ENCODE measurements at regions not wholly inside any gene's neighbourhood (a gene's known extent, or its start where the extent isn't known, plus 50 kb on each side); places are given as distances from the start of the nearest gene placed in this dataset.
"Not testable (repeated sequence)": the region's sequence is repeated elsewhere in the genome, so short reads cannot be mapped to it uniquely, and the experiment has no call there.

DNA sequence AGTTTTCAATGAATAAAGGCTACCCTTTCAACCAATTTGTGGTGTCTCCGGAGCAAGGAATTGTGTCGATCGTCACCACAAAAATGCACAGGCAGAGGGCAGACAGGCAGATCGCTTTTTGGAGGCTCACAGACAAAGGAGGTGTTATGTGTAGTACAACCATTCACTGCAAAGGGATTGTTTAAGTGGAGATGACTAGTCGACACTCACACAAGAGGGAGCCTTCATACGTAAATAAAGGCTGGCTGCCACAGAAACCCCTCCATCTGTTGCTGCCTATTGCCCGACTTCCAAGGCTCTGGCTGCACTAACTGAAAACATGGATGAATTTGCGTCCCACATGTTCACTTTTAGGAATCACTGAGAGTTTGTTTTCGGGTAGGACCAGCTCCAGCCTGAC lies 281.1 kb downstream of the NKX6-1 start:
- FAIRE-seq = no peak

DNA sequence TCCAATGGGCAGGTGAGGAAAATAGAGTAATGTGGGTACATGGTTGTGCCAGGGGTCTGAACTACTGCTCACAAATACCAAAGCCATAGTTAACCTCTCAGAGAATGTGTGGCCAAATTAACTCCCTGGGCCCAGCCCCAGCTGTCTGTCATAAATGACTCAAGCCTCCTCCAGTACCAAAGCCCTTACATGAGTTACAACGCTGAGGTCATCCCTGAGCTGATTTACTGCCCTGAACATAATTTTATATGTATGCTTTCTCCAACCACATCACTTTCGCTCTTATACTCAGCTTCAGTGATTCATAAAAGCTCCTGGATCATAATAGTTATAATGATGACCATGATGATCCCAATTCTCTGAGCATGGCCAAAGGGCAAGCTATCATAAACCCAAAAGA lies 283.9 kb downstream of the NKX6-1 start:
- FAIRE-seq = no peak

GRCh38 chr4:84206226-84206625 lies 292.9 kb downstream of the NKX6-1 start:
- FAIRE-seq = not testable (repeated sequence)

DNA sequence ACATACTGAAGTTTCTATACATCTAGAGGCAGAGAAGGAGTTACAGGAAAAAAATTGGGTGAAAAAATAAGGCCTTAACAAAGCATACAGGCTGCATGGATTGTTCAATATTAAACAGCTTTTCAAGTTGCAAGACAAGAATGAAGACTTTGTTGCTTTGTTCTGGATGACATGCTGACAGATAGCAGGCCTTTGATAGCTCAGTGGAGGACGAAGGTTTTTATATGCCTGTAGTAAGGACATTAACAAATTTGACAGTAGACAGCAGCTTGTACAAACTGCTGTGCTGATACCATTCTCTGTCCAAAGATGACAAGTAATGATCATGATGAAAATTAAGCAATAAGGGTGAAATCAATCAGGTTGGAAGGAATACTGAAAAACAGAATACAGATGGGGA lies 309.9 kb downstream of the NKX6-1 start:
- no peak for FAIRE-seq

GRCh38 chr4:84179409-84179808 lies 319.7 kb downstream of the NKX6-1 start:
- no peak for FAIRE-seq

DNA sequence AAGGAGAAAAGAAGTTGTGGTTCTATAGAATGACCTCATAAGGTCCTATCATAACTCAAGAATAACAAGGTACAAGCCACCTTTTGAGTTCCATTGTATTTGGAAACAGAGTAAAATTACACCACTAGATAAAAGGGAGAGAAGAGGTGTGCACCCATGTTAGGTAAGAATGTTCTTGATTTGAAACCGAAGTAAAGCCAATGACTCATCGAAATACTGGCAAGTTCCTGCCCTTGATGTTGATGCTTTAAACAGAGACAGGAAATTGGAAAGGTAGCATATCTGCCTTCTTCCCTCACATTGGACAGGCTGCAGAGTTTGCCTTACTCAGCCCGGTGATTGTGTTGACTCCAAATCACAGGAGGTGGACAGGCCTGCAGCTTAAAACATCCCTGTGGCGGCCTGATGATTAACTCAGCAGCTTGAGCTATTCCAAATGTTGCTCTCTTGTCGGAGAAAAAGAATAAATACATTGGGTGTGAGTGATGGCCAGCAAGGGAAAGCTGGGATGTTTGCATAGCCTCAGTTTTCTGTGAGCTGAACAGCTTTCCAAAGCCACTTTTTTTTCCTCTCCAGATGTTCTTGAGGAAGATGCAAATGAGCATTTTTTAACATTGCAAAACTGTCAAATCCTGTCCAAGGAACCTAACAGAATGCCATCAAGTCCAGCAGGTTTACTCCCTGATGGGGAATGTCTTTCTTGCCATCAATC lies 321.1 kb downstream of the NKX6-1 start:
- FAIRE-seq = no peak

- FAIRE-seq = no peak
Observed at GRCh38 chr4:84176016-84176415, 323.1 kb downstream of the NKX6-1 start.

- FAIRE-seq = no peak
Observed at GRCh38 chr4:84171871-84172270, 327.2 kb downstream of the NKX6-1 start.

DNA sequence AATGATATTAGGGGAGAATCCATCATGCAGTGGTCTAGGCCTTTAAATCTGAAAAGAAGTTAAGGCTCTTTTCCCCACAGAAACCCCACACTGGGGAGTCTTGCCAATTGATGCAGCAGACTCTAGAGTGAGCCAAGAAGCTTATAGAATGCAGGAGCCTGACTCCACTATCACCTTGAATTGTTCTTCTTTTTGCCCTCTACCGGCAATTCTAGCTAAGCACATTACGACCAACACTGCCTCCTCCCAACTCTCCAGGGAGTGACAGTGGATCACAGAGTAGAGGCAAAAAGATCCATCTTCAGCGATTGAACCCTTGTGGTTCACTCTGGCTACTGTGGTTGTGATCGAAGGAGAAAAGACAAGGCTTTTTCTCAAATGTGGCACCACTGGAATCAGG lies 331.5 kb downstream of the NKX6-1 start:
- no peak for FAIRE-seq

DNA sequence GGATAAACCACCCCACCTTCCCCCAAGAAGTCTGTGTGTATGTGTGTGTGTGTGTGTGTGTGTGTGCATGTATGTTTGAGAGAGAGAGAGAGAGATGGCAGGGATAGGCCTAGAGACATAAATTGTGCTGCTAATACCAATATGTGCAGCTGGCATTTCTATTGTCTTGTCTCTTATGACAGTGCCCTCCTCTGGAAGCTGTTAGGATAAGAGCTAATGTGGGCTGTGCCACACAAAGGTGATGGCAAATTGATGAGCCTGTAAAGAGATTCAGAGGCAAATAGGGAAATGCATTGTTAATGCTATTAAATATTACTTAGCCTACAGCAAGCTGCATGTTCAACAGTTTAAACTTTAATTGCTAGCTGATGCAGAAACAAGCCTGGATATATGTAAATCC lies 332.0 kb downstream of the NKX6-1 start:
- FAIRE-seq = no peak

GRCh38 chr4:84166486-84166885 lies 332.6 kb downstream of the NKX6-1 start:
- no peak for FAIRE-seq

DNA sequence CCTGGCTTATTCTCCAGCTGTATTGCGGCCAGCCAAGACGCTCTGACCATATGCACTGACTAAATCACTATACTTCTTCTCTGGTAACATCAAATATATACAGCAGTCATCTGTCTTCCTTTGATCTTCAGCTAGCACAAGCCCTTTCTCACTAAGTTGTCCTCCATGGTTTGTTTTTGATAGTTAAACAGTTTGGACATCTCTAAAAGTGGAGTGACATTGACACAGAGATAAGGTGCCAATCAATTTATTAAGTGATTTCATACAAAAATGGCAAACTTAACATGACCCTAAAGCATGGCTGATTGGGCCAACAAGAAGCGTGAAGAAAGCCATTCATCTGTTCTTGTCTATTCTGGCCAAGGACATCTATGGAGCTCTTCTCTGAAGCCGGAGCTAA lies 334.9 kb downstream of the NKX6-1 start:
- FAIRE-seq = no peak

DNA sequence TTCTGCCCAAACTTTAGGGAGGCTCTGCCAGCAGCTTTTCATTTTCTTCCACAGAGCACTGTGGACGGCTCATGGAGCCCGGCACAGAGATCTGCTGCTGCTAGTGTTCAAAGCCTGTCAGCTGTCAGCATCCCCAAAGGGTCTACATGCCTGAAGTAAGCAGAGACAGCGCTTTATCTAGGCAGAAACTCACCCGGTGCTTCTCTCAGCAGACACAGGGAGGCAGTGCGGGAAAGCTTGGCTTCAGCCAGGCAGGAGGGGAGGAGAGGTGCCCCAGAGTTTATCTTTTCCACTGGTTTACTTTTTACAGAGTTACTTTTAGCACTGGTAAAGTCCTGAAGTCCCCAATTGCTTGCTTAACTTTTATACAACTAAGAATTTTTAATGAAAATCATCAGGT lies 339.3 kb downstream of the NKX6-1 start:
- no peak for FAIRE-seq

DNA sequence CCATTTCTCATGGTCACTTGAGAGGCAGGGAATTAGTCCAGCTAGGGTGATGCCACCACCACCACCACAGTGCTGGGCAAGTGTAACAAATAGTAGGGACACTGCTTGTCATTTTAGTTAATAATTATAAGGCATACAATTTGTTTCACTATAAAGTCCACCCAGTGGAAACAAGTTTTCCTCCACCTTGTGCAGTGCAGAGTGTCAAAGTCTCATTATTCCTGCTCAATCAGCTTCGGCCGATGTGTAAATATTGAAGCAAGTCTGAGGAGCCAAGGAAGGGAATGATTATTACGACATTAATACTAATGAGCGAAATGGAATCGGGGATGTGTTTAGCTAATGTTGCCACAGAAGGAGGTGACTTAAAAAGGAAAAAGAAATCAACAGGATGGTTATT lies 340.4 kb downstream of the NKX6-1 start:
- no peak for FAIRE-seq

DNA sequence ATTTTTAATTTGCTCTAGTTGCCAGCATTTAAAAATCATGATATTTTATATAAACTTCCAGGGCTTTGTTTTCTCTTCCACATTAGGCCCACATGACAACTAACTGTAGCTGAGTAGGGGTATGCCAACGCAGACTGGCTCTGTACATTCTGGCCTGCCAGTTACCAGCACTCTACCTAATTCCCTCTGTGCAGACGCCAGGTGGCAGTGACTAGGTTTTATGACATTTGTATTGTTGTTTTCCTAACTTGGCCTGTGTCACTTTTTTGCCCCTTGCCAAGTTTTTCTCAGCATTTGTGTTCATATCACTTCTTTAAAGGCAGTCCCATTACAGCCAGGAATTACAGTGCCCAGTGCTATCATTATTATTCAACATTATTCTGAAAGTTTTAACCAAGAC lies 347.5 kb downstream of the NKX6-1 start:
- no peak for FAIRE-seq

DNA sequence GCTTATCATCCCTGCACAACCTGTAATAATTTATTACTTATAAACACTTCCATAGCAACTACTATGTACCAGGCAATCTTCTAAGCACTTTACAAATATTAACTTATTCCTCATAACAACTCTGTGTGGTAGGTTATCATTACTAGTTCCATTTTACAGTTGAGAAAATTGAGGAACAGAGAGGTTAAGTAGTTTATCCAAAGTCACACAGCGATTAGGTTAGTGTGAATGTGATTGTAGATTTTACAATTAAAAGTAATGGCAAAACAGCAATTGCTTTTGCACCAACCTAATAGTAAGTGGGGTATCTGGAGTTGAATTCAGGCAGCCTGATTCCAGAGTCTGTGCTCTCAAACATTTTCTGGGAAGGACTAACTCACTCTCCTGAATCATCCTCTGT lies 348.9 kb downstream of the NKX6-1 start:
- no peak for FAIRE-seq

- no peak for FAIRE-seq
Observed at GRCh38 chr4:84147831-84148230, 351.3 kb downstream of the NKX6-1 start.

- no peak for FAIRE-seq
Observed at GRCh38 chr4:84146300-84146959, 352.7 kb downstream of the NKX6-1 start.

DNA sequence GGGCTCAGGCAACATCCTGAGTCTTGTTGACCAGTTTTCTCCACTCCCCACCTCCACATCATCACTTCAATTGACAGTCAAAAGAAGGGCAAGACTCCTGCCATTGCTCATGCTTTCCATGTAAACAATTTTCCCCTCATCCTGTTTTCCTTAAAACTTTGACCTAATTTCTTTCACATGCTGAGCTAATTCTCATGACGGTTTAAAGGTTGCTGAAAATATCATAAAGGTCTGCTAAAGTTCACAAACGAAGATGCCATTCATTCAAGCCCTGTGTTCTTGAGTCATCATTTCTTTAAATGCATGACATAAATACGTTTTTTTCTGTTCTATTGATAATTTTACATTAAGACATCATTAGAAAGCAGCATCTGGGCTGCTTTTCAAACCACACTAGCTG lies 353.9 kb downstream of the NKX6-1 start:
- FAIRE-seq = no peak

DNA sequence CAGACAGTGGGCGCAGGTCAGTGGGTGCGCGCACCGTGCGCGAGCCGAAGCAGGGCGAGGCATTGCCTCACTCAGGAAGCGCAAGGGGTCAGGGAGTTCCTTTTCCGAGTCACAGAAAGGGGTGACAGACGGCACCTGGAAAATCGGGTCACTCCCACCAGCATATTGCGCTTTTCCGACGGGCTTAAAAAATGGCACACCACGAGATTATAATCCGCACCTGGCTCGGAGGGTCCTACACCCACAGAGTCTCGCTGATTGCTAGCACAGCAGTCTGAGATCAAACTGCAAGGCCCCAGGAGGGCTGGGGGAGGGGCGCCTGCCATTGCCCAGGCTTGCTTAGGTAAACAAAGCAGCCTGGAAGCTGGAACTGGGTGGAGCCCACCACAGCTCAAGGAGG lies 372.2 kb downstream of the NKX6-1 start:
- not testable (repeated sequence) for FAIRE-seq

DNA sequence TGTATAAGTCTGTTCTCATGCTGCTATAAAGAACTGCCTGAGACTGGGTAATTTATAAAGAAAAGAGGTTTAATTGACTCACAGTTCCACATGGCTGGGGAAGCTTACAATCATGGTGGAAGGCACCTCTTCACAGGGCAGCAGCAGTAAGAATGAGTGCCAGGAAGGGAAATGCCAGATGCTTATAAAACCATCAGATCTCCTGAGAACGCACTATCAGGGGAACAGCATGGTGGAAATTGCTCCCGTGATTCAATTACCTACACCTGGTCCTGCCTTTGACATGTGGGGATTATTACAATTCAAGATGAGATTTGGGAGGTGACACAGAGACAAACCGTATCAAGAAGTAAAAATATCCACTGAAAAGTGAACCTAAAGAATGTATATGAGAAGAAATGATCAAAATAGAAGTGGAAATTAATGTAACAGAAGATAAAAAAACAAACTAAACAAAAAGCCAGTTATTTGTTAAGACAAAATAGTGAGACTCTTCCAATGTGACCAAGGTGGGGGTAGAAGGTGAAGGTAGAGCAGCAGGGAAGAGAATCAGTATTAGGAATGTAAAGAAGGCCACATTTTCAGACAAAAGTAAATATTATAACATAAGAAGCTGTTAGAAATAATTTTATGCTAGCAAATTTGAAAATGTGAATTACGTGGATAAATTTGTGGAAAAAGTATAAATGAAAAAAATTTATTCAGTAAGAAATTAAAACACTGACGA lies 372.9 kb downstream of the NKX6-1 start:
- no peak for FAIRE-seq

GRCh38 chr4:84110040-84110439 lies 389.1 kb downstream of the NKX6-1 start:
- FAIRE-seq = no peak

- FAIRE-seq = not testable (repeated sequence)
Observed at GRCh38 chr4:84101653-84102625, 397.2 kb downstream of the NKX6-1 start.

Measured in G401.6 (cell line).